ENCODE measurements at regions not wholly inside any gene's neighbourhood (a gene's known extent, or its start where the extent isn't known, plus 50 kb on each side); places are given as distances from the start of the nearest gene placed in this dataset.
A peak's percentile ranks its signal among the peaks of the same experiment; 100 is the strongest.

DNA sequence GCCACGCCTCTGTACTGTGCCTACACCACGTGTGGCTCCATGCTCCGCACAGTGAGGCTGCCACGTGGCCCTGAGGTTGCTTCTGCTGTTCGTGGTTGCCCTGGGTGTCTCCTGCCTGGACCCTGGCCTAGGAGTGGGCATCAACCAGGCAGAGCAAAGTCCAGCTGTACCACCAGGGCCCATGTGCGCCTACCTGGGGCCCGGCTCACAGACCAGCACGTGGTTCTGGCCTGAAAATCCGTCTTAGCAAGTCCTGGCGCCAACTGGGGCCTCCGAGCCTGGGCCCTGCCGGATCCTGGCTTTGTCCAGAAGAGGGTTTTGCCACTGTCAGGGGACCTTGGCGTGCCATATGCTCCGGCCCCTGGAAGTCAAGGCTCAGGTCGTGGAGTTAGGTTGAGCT, 107.1 kb upstream of the TTC34 start:
- Histone ChIP-seq H3K4me3 (ENCODE audit: low read depth, low read length) (no peak overlapping the region), H3K27ac (ENCODE audit: insufficient read depth, low read length, poor library complexity, severe bottlenecking) (no peak overlapping the region), H3K36me3 (ENCODE audit: control insufficient read depth, insufficient read depth, low read length) (no peaks in the 10 kb centered on the region), H3K4me1 (ENCODE audit: control insufficient read depth, insufficient read depth, low read length, poor library complexity, severe bottlenecking) (no peaks in the 10 kb centered on the region), H3K27me3 (ENCODE audit: control insufficient read depth, insufficient read depth, low read length) (no peaks in the 10 kb centered on the region), H3K9me3 (ENCODE audit: control insufficient read depth in 2 of 2, low read length in 2 of 2) (no peaks in the 10 kb centered on the region)
- ATAC-seq (ENCODE audit: low read depth in 2 of 2) (no peak), DNase-seq (no peak)
- Mint-ChIP-seq H3K4me3 (no peak overlapping the region), H3K36me3 (no peaks in the 10 kb centered on the region), H3K27ac (no peak overlapping the region), H3K4me1 (no peaks in the 10 kb centered on the region), H3K27me3 (no peaks in the 10 kb centered on the region), H3K9me3 (no peaks in the 10 kb centered on the region)

DNA sequence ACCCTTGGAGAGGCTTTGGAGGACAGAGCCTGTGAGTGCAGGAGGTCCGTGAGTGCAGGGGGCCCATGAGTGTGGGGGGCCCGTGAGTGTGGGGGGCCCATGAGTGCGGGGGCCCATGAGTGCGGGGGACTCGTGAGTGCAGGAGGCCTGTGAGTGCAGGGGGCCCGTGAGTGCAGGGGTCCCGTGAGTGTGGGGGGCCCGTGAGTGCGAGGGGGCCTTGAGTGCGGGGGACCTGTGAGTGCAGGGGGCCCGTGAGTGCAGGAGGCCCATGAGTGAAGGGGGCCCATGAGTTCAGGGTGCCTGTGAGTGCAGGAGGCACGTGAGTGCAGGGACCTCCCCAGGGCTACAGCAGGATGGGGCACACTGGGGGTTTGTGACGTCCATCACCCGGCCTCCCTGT, 108.3 kb upstream of the TTC34 start:
- no peaks in the 10 kb centered on the region for H3K36me3 Mint-ChIP-seq

DNA sequence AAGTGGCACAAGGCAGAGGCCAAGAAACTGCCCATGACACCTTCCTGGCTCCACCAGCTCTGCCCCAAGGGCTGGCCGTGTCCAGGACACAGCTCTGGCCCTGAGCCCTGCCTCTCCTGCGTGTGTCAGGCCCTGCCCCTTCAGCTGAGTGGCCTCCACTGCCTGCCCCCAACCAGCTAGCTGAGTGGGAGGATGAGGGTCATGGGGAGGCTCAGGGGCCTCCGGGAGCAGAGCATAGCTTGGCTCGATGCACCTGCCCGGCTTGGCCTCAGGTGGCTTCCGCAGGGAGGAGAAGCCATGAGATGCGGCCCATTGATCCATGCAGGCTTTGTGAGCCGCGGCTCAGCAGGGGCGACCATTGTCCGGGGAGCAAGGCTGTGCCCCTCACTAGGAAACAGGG, 108.7 kb upstream of the TTC34 start:
- Histone ChIP-seq H3K36me3 (ENCODE audit: control insufficient read depth, insufficient read depth, low read length) (no peaks in the 10 kb centered on the region), H3K27ac (ENCODE audit: insufficient read depth, low read length, poor library complexity, severe bottlenecking) (no peak overlapping the region), H3K27me3 (ENCODE audit: control insufficient read depth, insufficient read depth, low read length) (no peaks in the 10 kb centered on the region), H3K4me3 (ENCODE audit: low read depth, low read length) (no peak overlapping the region), H3K9me3 (ENCODE audit: control insufficient read depth in 2 of 2, low read length in 2 of 2) (no peaks in the 10 kb centered on the region), H3K4me1 (ENCODE audit: control insufficient read depth, insufficient read depth, low read length, poor library complexity, severe bottlenecking) (no peaks in the 10 kb centered on the region)
- H3K27ac Mint-ChIP-seq: no peak overlapping the region
- no peak overlapping the region for H3K4me3 Mint-ChIP-seq
- no peaks in the 10 kb centered on the region for H3K36me3 Mint-ChIP-seq
- no peaks in the 10 kb centered on the region for H3K9me3 Mint-ChIP-seq
- H3K4me1 Mint-ChIP-seq: no peaks in the 10 kb centered on the region
- no peak for DNase-seq
- H3K27me3 Mint-ChIP-seq: no peaks in the 10 kb centered on the region
- ATAC-seq (ENCODE audit: low read depth in 2 of 2): no peak

More for the DNA sequence above, 108.3 kb upstream of the TTC34 start:
- Histone ChIP-seq H3K4me3 (ENCODE audit: low read depth, low read length) (no peak overlapping the region), H3K36me3 (ENCODE audit: control insufficient read depth, insufficient read depth, low read length) (no peaks in the 10 kb centered on the region), H3K27ac (ENCODE audit: insufficient read depth, low read length, poor library complexity, severe bottlenecking) (no peak overlapping the region), H3K27me3 (ENCODE audit: control insufficient read depth, insufficient read depth, low read length) (no peaks in the 10 kb centered on the region), H3K4me1 (ENCODE audit: control insufficient read depth, insufficient read depth, low read length, poor library complexity, severe bottlenecking) (no peaks in the 10 kb centered on the region), H3K9me3 (ENCODE audit: control insufficient read depth in 2 of 2, low read length in 2 of 2) (no peaks in the 10 kb centered on the region)
- no peaks in the 10 kb centered on the region for H3K9me3 Mint-ChIP-seq
- DNase-seq (no peak), ATAC-seq (ENCODE audit: low read depth in 2 of 2) (no peak)
- no peaks in the 10 kb centered on the region for H3K27me3 Mint-ChIP-seq
- no peak overlapping the region for H3K27ac Mint-ChIP-seq
- H3K4me3 Mint-ChIP-seq: no peak overlapping the region
- no peaks in the 10 kb centered on the region for H3K4me1 Mint-ChIP-seq

DNA sequence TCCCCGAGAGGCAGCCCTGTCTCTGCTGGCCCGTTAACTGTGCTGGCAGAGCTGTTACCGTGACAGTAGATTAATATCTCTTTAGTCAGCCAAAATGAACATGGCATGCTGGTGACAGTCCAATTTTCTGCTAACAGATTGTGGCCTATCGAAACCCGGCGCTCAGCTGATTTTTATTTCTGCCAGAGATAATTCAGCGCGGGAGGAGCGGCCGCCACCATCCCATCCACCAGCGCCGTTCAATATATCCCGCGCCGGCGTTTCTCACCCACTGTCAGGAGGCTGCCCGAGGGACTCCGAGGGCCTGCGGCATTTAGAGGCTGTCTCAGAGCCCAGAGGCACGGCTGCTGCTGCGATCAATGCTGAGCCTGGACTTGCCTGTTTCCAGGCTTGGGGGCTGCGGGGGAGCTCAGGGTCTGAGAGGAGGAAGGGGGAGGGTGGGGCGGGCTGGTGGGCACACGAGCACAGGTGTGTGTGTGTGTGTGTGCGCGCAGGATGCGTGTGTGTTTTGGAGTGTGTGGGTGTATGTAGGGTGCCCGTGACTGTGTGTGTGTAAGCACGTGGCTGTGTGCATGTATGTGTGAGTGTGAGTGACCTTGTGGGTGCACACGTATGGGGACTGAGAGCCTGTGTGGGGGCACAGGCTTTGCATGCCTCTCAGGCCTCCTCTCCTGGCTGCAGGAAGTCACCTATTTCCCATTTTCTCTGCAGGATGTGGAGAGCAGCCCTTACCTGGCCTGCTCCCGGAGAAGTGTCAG, 109.7 kb upstream of the ACTRT2 start:
- no peak for ATAC-seq (ENCODE audit: low read depth in 2 of 2)
- peaks cover 0 to 7% (median 0%) of the 10 kb centered on the region in 7 donors for H3K9me3 Mint-ChIP-seq

DNA sequence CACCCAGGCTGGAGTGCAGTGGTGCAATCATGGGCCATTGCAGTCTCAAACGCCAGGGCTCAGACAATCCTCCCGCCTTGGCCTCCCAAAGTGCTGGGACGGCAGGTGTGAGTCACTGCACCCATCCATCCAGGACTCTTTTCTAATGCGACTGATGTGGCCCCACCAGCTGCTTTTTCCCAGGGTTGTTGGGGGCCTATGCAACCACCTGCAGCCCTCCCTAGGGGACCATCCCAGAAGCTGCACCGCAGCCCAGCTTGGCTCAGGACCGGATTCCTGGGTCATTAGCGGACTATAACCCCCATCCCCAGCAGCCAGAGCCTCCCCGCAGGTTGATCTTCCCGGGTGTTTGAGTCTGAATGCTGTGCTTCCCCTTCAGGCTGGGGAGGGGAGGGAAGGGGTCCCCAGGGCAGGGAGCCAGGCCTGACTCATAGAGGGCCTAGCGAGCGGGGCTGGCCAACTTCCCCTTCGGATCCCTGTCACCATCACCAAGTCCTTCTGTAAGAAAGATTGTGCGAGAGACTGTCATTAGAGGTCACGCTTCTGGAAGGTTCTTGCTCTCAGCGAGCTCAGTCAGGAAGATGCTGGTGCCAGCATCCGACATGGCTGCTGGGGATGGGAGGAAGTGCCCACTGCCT, 108.7 kb upstream of the ACTRT2 start:
- Mint-ChIP-seq H3K9me3 (peaks cover 0 to 7% (median 0%) of the 10 kb centered on the region in 7 donors), H3K27me3 (no peaks in the 10 kb centered on the region), H3K27ac (no peak overlapping the region), H3K4me1 (no peaks in the 10 kb centered on the region), H3K36me3 (no peaks in the 10 kb centered on the region), H3K4me3 (no peak overlapping the region)
- Histone ChIP-seq H3K27me3 (ENCODE audit: control insufficient read depth, insufficient read depth, low read length) (no peaks in the 10 kb centered on the region), H3K4me3 (ENCODE audit: low read depth, low read length) (no peak overlapping the region), H3K27ac (ENCODE audit: insufficient read depth, low read length, poor library complexity, severe bottlenecking) (no peak overlapping the region), H3K36me3 (ENCODE audit: control insufficient read depth, insufficient read depth, low read length) (no peaks in the 10 kb centered on the region), H3K9me3 (ENCODE audit: control insufficient read depth in 2 of 2, low read length in 2 of 2) (no peaks in the 10 kb centered on the region), H3K4me1 (ENCODE audit: control insufficient read depth, insufficient read depth, low read length, poor library complexity, severe bottlenecking) (no peaks in the 10 kb centered on the region)
- ATAC-seq (ENCODE audit: low read depth in 2 of 2) (no peak), DNase-seq (no peak)

More for the DNA sequence above, 109.7 kb upstream of the ACTRT2 start:
- H3K27me3 Mint-ChIP-seq: no peaks in the 10 kb centered on the region
- Histone ChIP-seq H3K9me3 (ENCODE audit: control insufficient read depth in 2 of 2, low read length in 2 of 2) (no peaks in the 10 kb centered on the region), H3K36me3 (ENCODE audit: control insufficient read depth, insufficient read depth, low read length) (no peaks in the 10 kb centered on the region), H3K4me1 (ENCODE audit: control insufficient read depth, insufficient read depth, low read length, poor library complexity, severe bottlenecking) (no peaks in the 10 kb centered on the region), H3K27me3 (ENCODE audit: control insufficient read depth, insufficient read depth, low read length) (no peaks in the 10 kb centered on the region), H3K27ac (ENCODE audit: insufficient read depth, low read length, poor library complexity, severe bottlenecking) (no peak overlapping the region), H3K4me3 (ENCODE audit: low read depth, low read length) (no peak overlapping the region)
- no peaks in the 10 kb centered on the region for H3K4me1 Mint-ChIP-seq
- H3K36me3 Mint-ChIP-seq: no peaks in the 10 kb centered on the region
- no peak overlapping the region for H3K27ac Mint-ChIP-seq
- H3K4me3 Mint-ChIP-seq: no peak overlapping the region
- no peak for DNase-seq

DNA sequence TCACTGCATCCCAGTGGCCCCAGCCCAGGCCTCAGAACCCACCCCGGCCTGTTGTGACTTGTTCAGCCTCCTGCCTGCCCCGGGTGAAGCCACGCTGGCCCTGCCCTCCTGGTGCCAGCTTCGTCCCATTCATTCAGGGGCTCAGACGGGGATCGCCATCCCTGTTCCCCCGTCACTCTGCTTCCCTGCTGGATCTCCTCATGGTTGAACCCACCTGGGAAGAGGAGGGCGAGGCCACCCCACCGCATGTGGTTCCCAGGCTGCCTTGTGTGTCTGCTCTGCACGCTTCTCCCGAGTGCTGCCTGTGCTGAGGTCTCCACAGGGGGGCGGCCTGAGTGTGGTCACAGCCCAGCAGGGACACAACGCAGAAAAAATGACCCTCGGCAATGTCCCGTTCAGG, 108.2 kb upstream of the ACTRT2 start:
- no peak overlapping the region for H3K27ac Mint-ChIP-seq
- no peaks in the 10 kb centered on the region for H3K4me1 Mint-ChIP-seq
- DNase-seq: no peak
- H3K4me3 Mint-ChIP-seq: no peak overlapping the region
- no peaks in the 10 kb centered on the region for H3K27me3 Mint-ChIP-seq
- peaks cover 0 to 7% (median 0%) of the 10 kb centered on the region in 7 donors for H3K9me3 Mint-ChIP-seq
- no peak for ATAC-seq (ENCODE audit: low read depth in 2 of 2)
- Histone ChIP-seq H3K27me3 (ENCODE audit: control insufficient read depth, insufficient read depth, low read length) (no peaks in the 10 kb centered on the region), H3K9me3 (ENCODE audit: control insufficient read depth in 2 of 2, low read length in 2 of 2) (no peaks in the 10 kb centered on the region), H3K4me3 (ENCODE audit: low read depth, low read length) (no peak overlapping the region), H3K36me3 (ENCODE audit: control insufficient read depth, insufficient read depth, low read length) (no peaks in the 10 kb centered on the region), H3K27ac (ENCODE audit: insufficient read depth, low read length, poor library complexity, severe bottlenecking) (no peak overlapping the region), H3K4me1 (ENCODE audit: control insufficient read depth, insufficient read depth, low read length, poor library complexity, severe bottlenecking) (no peaks in the 10 kb centered on the region)
- H3K36me3 Mint-ChIP-seq: no peaks in the 10 kb centered on the region

DNA sequence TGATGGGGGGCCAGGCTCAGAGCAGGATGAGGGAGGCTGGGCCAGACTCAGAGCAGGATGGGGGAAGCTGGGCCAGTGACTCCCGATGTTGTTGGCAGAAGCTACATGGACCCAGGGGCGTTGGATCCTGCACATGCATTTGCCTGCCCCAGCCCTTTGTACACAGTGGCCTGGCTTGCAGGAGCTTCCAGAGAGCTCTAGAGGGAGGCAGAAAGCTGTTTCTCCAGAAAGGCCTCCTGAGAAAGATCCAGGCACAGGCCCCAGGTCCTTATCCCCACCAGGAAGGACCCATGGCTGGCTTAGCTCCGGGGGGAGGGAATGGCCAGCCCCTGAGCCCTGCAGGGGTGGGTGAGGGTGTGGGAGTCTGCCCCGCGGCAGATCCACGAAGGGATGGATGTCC, 106.6 kb upstream of the ACTRT2 start:
- no peaks in the 10 kb centered on the region for H3K9me3 ChIP-seq (ENCODE audit: control insufficient read depth in 2 of 2, low read length in 2 of 2)
- H3K4me3 ChIP-seq (ENCODE audit: low read depth, low read length): no peak overlapping the region
- Mint-ChIP-seq H3K27me3 (no peaks in the 10 kb centered on the region), H3K9me3 (peaks cover 0 to 7% (median 0%) of the 10 kb centered on the region in 7 donors), H3K4me3 (no peak overlapping the region), H3K4me1 (no peaks in the 10 kb centered on the region), H3K36me3 (no peaks in the 10 kb centered on the region), H3K27ac (no peak overlapping the region)
- DNase-seq (no peak), ATAC-seq (ENCODE audit: low read depth in 2 of 2) (no peak)
- H3K27ac ChIP-seq (ENCODE audit: insufficient read depth, low read length, poor library complexity, severe bottlenecking): no peak overlapping the region
- H3K27me3 ChIP-seq (ENCODE audit: control insufficient read depth, insufficient read depth, low read length): no peaks in the 10 kb centered on the region
- H3K36me3 ChIP-seq (ENCODE audit: control insufficient read depth, insufficient read depth, low read length): no peaks in the 10 kb centered on the region
- no peaks in the 10 kb centered on the region for H3K4me1 ChIP-seq (ENCODE audit: control insufficient read depth, insufficient read depth, low read length, poor library complexity, severe bottlenecking)

DNA sequence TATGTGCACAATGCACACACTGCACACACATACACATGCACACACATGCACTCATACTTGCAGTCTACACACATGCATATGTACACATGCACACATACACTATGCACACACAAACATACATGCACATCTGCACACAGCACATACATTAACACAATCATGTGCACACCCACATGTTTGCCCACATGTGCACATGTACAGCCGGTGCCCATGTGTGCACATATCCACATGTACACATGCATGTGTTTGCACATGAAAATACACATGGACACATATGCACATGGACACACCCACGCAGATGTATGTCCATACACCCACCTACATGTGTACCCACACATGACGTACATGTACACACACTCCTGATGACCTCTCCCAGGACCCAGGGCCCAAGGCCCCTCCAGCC, 105.1 kb upstream of the ACTRT2 start:
- peak overlapping the region in 1 of 3 donors; percentile 74 for H3K27ac Mint-ChIP-seq
- ATAC-seq (ENCODE audit: low read depth in 2 of 2) (no peak), DNase-seq (no peak)
- H3K4me3 Mint-ChIP-seq: no peak overlapping the region
- no peaks in the 10 kb centered on the region for H3K4me1 Mint-ChIP-seq
- H3K36me3 Mint-ChIP-seq: no peaks in the 10 kb centered on the region
- H3K9me3 ChIP-seq (ENCODE audit: control insufficient read depth in 2 of 2, low read length in 2 of 2): no peaks in the 10 kb centered on the region
- no peaks in the 10 kb centered on the region for H3K27me3 ChIP-seq (ENCODE audit: control insufficient read depth, insufficient read depth, low read length)
- no peak overlapping the region for H3K27ac ChIP-seq (ENCODE audit: insufficient read depth, low read length, poor library complexity, severe bottlenecking)
- no peaks in the 10 kb centered on the region for H3K4me1 ChIP-seq (ENCODE audit: control insufficient read depth, insufficient read depth, low read length, poor library complexity, severe bottlenecking)
- no peak overlapping the region for H3K4me3 ChIP-seq (ENCODE audit: low read depth, low read length)
- no peaks in the 10 kb centered on the region for H3K27me3 Mint-ChIP-seq
- no peaks in the 10 kb centered on the region for H3K36me3 ChIP-seq (ENCODE audit: control insufficient read depth, insufficient read depth, low read length)
- peaks cover 0 to 7% (median 0%) of the 10 kb centered on the region in 7 donors for H3K9me3 Mint-ChIP-seq

Measured in CD4-positive, CD25-positive, alpha-beta regulatory T cell (primary cell).